Mucosa of descending colon (tissue), 3 donors: ENCODE measurements at regions not wholly inside any gene's neighbourhood (a gene's known extent, or its start where the extent isn't known, plus 50 kb on each side); places are given as distances from the start of the nearest gene placed in this dataset.

Experiments used
- ATAC-seq: fragments of 200-7000 bp; cut with Tn5 transposase; one replicate; pipeline ENCODE4 v1.9.1; 2020; ENCODE audit warnings: mild to moderate bottlenecking, moderate library complexity
- DNase-seq, 3 donors: peaks; one replicate each; pipeline ENCODE4 v3.0.0-alpha.2; 2020
- H3K36me3 ChIP-seq: fragments of 200-600 bp; one replicate; pipeline ENCODE4 v1.8.0; 2021; ENCODE audit warnings: low read depth, mild to moderate bottlenecking
- H3K4me1 ChIP-seq: fragments of 200-600 bp; one replicate; pipeline ENCODE4 v1.8.0; 2021; ENCODE audit warnings: low read depth, mild to moderate bottlenecking
- H3K4me3 ChIP-seq: fragments of 200-600 bp; one replicate; pipeline ENCODE4 v1.8.0; 2021; ENCODE audit warnings: mild to moderate bottlenecking
- H3K9me3 ChIP-seq: fragments of 200-600 bp; one replicate; pipeline ENCODE4 v1.8.0; 2021; ENCODE audit warnings: mild to moderate bottlenecking
- CTCF ChIP-seq: fragments of 200-600 bp; IDR thresholded peaks from one replicate; pipeline ENCODE4 v1.8.0; 2022; ENCODE audit warnings: antibody characterized with exemption, mild to moderate bottlenecking
- intact Hi-C, 2 donors: fragments of 100-400 bp; cut with DNase I in 1 of 2; cut with micrococcal nuclease in 1 of 2; formaldehyde crosslinking; loops; one replicate each; pipeline versions ENCODE4 v1.11.0 to v1.11.1; 2022; cut with DNase I, micrococcal nuclease
- donor health status: DM: no; HTN: no; CAD: no; lungs with moderate emphysema.
- donor health status: DM: no; HTN: no; CAD: no.
- donor health status: DM: no; HTN: yes; CAD: no.

DNA sequence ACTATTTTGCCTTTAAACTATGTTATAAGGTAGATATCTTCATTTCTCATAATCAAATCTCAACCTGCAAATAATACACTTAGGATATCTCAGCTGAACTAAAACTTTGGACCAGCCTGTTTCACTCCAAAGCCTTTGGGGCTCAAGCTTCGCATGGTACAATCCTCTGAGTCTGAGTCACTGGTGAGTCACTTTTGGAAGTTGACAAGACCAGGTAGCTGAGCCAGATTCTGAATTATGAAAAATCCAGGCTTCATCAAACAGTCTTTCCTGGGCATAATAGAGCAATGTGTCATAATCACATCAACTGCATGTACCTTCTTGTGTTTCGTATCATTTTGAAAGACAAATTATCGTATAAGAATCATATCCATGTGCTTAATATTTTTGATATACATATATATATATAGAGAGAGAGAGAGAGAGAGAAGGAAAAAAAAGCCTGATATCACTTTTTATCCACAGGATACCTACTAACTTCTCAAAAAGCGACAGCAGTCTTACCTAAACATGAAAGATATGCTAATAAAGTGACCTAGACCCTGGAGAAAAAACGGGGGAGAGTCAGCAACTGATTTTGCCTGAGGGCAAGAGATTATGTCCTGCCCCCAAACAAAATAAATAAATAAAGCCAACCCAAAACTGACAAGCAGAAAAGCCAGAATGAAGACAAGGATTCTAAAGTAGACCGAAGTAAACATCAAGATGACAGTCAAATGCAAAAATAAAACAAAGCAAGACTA is 263.9 kb upstream of the TGFBR2 start:
- Histone ChIP-seq H3K4me1 (peaks cover 5% of the 10 kb centered on the region), H3K36me3 (no peaks in the 10 kb centered on the region), H3K9me3 (no peaks in the 10 kb centered on the region), H3K4me3 (no peak overlapping the region)
- no peak for DNase-seq
- intact Hi-C loops, result no loop called here
- peak; percentile 80 for ATAC-seq
- TF ChIP-seq CTCF, result no peak

DNA sequence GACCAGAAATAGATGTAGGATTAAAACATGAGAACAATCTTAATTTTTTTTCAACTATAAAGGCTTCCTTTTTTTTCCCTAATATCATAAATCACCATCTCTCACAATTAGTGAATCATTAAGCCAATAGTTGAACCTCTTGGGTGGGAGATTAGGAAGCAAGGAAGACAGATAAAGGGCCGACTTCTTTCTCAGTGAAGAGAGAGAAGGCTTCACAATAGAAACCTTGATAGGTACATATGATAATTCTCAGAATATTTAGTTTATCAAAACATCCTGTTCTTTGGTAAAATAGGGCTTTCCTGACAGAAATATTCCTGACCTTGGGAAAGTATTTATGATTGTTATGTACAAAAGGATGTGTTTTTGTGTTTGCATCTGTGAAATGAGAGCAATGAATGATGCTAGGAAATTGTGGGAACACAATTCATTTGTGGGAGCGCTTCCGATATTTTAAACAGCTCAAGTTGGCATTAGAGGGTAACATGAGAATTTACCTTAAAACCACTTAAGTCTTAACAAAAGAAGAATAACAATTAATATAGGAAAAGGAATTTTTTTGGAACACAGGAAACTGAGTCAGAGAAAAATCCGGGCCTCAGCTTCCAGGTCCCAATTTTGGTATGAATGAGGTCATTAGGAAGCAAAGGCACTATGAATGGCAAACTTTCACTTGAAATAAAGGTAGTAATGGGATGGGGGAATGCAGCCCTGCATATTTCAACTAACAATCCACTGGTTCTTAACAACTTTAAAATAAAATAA is 263.2 kb upstream of the TGFBR2 start:
- DNase-seq (no peak), ATAC-seq (no peak)
- no peak for TF ChIP-seq CTCF
- H3K36me3 ChIP-seq, result no peaks in the 10 kb centered on the region
- no peak overlapping the region for H3K4me3 ChIP-seq
- peaks cover 8% of the 10 kb centered on the region for H3K4me1 ChIP-seq
- intact Hi-C loops, result no loop called here
- no peaks in the 10 kb centered on the region for H3K9me3 ChIP-seq

DNA sequence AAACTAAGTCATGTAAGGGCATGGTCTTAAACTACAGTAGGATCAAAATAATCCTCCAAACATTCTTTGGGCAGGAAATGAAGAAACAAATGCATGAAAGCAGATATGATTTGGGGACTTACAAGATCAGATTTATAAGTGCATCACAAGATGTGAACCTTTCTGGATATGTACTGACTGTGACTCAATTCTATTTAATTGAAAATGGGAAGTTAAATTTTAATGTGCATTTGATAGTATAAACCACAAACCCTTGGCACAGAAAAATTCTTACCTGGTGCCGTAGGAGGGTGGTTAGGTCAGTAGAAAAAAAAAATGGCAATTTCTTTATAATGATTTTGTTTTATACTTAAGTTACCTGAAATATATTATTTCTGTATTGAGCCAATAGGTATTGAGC is 262.5 kb upstream of the TGFBR2 start:
- ATAC-seq (no peak), DNase-seq (no peak)
- TF ChIP-seq CTCF, result no peak
- H3K36me3 ChIP-seq, result no peaks in the 10 kb centered on the region
- H3K9me3 ChIP-seq, result no peaks in the 10 kb centered on the region
- no peak overlapping the region for H3K4me3 ChIP-seq
- intact Hi-C loops, result no loop called here
- H3K4me1 ChIP-seq, result peaks cover 8% of the 10 kb centered on the region

DNA sequence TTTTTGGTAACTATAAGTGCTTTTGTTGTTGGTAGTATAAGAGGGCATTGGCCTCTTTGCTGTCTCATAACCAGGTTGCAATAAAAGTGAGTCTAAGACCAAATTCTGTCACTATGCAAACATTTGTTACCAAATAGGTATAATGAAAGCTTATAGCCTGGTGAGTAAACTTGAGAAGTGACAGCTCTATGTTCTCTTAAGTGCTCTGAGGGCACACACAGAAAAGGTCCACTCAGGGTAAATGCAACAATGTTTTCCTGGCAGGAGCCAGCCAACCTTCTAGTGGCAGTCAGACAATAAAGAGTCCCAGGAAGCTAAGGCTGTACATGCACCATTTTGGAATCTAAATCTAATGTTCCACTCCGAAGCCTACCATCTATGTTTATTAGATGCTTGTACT is 262.1 kb upstream of the TGFBR2 start:
- peak in 1 of 3 donors; percentile 54 for DNase-seq
- H3K4me3 ChIP-seq, result no peak overlapping the region
- peak; percentile 95 for ATAC-seq
- no peak for TF ChIP-seq CTCF
- H3K4me1 ChIP-seq, result peaks cover 8% of the 10 kb centered on the region
- no peaks in the 10 kb centered on the region for H3K36me3 ChIP-seq
- H3K9me3 ChIP-seq, result no peaks in the 10 kb centered on the region
- intact Hi-C loops, result no loop called here

GRCh38 chr3:30346933-30347320 is 259.5 kb upstream of the TGFBR2 start:
- no peak for DNase-seq
- intact Hi-C loops, result no loop called here

More at GRCh38 chr3:30346933-30347320, 259.5 kb upstream of the TGFBR2 start:
- no peak for ATAC-seq
- H3K9me3 ChIP-seq, result no peaks in the 10 kb centered on the region
- H3K4me1 ChIP-seq, result peaks cover 8% of the 10 kb centered on the region
- H3K4me3 ChIP-seq, result no peak overlapping the region
- no peak for TF ChIP-seq CTCF
- no peaks in the 10 kb centered on the region for H3K36me3 ChIP-seq
